Smooth muscle cell (in vitro differentiated cells): ENCODE measurements at regions not wholly inside any gene's neighbourhood (a gene's known extent, or its start where the extent isn't known, plus 50 kb on each side); places are given as distances from the start of the nearest gene placed in this dataset.

Experiments
- DNase-seq: peaks from one replicate; lab custom pipeline; 2025; ENCODE audit not compliant: unreplicated experiment; lab: John Stamatoyannopoulos, UW
- H2AFZ ChIP-seq: fragments of 200-600 bp; sonication (generic); 2 replicates; pipeline ENCODE4 v1.6.0; 2016; ENCODE audit warnings: antibody characterized with exemption, low read depth, mild to moderate bottlenecking
- H3F3A ChIP-seq: fragments of 200-600 bp; sonication (generic); 2 replicates; pipeline ENCODE4 v1.6.0; 2017; ENCODE audit warnings: antibody characterized with exemption, low read depth
- H3K27ac ChIP-seq: fragments of 200-600 bp; sonication (generic); 2 replicates; pipeline ENCODE4 v1.5.1; 2016; ENCODE audit warnings: low read depth, mild to moderate bottlenecking
- H3K27me3 ChIP-seq: fragments of 200-600 bp; sonication (generic); 2 replicates; pipeline ENCODE4 v1.6.1; 2016; ENCODE audit warnings: low read depth, mild to moderate bottlenecking
- H3K36me3 ChIP-seq: fragments of 200-600 bp; sonication (generic); 2 replicates; pipeline ENCODE4 v1.5.1; 2016; ENCODE audit warnings: low read depth
- H3K4me1 ChIP-seq: fragments of 200-600 bp; sonication (generic); 2 replicates; pipeline ENCODE4 v1.5.1; 2016; ENCODE audit warnings: low read depth
- H3K4me2 ChIP-seq: fragments of 200-600 bp; sonication (generic); 2 replicates; pipeline ENCODE4 v1.6.0; 2016; ENCODE audit warnings: mild to moderate bottlenecking
- H3K4me3 ChIP-seq: fragments of 200-600 bp; sonication (generic); 2 replicates; pipeline ENCODE4 v1.5.1; 2016; ENCODE audit warnings: mild to moderate bottlenecking
- H3K79me2 ChIP-seq: fragments of 200-600 bp; sonication (generic); 2 replicates; pipeline ENCODE4 v1.6.0; 2016; ENCODE audit warnings: low read depth, mild to moderate bottlenecking
- H3K9ac ChIP-seq: fragments of 200-600 bp; sonication (generic); 2 replicates; pipeline ENCODE4 v1.6.0; 2016; ENCODE audit warnings: low read depth
- H3K9me3 ChIP-seq: fragments of 200-600 bp; sonication (generic); replicated peaks from 2 replicates; pipeline ENCODE4 v1.5.1; 2016; ENCODE audit warnings: low read depth
- H4K20me1 ChIP-seq: fragments of 200-600 bp; sonication (generic); 2 replicates; pipeline ENCODE4 v1.6.0; 2016; ENCODE audit warnings: low read depth
- CTCF ChIP-seq: fragments of 200-600 bp; sonication (generic); IDR thresholded peaks from 2 replicates; pipeline ENCODE4 v1.5.1; 2017; ENCODE audit warnings: borderline replicate concordance, mild to moderate bottlenecking, antibody characterized with exemption; ENCODE audit not compliant: insufficient read depth, poor library complexity, severe bottlenecking
- WGBS: methylation state at CpG from one replicate; pipeline ENCODE4 v1.1.7; 2016; ENCODE audit warnings: low lambda C conversion rate; 5-methylcytosine and 5-hydroxymethylcytosine counted together

GRCh38 chr12:131314524-131315090 is 360.9 kb downstream of the ADGRD1 start:
- Histone ChIP-seq H2AFZ (no peak overlapping the region), H3K27me3 (no peaks in the 10 kb centered on the region), H3K36me3 (no peaks in the 10 kb centered on the region), H3K9ac (no peak overlapping the region), H3F3A (no peaks in the 10 kb centered on the region), H3K4me1 (no peaks in the 10 kb centered on the region), H3K9me3 (no peaks in the 10 kb centered on the region), H4K20me1 (no peaks in the 10 kb centered on the region), H3K79me2 (no peaks in the 10 kb centered on the region), H3K27ac (no peak overlapping the region), H3K4me2 (no peak overlapping the region), H3K4me3 (no peak overlapping the region)
- no peak for DNase-seq
- TF ChIP-seq CTCF: no peak

DNA sequence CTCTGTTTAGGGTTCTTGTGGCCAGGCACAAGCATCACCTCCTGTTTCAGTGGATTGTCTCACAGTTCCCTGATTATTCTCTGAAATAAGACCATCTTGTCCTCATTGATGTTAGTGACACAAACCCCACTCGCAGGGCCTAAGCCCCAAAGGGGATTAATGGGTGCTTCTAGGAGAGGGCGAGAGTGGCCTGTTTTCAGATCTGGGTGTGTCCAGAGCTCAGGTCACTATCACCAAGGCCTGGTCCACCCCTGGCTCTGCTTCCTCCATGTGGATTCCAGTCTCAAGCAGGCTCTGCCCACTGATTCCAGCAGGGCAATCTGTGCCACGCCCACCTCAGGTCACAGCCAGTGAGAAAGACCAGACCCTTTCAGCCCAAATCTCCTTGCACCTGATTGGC is 361.9 kb downstream of the ADGRD1 start:
- TF ChIP-seq CTCF: no peak
- Histone ChIP-seq H3K4me3 (no peak overlapping the region), H3K36me3 (no peaks in the 10 kb centered on the region), H3F3A (no peaks in the 10 kb centered on the region), H3K27me3 (no peaks in the 10 kb centered on the region), H3K4me1 (no peaks in the 10 kb centered on the region), H2AFZ (no peak overlapping the region), H4K20me1 (no peaks in the 10 kb centered on the region), H3K27ac (no peak overlapping the region), H3K9ac (no peak overlapping the region), H3K4me2 (no peak overlapping the region), H3K9me3 (peaks cover 5% of the 10 kb centered on the region), H3K79me2 (no peaks in the 10 kb centered on the region)
- DNase-seq: no peak
- 89% methylated on average over 3 of the region's 3 CpGs for WGBS

DNA sequence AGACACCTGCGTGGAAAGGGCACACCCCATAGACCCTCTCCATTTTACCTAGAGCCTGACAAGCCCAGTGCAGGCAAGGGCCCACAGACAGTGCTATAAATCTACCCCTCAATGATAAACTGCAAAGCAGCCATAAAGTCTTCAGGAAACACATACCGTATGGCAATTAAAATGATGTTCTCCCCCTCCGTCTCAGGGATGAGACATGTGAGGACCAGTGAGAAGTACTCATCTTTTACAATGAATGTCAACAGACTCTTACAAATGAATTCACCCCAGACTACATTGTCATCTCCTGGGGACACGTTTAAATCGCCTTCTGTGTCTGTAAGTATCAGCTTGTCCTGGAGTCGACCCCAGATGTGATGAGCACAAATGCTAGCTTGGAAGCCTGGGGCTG is 362.7 kb downstream of the ADGRD1 start:
- Histone ChIP-seq H4K20me1 (no peaks in the 10 kb centered on the region), H3K36me3 (no peaks in the 10 kb centered on the region), H3K27me3 (no peaks in the 10 kb centered on the region), H3K4me1 (no peaks in the 10 kb centered on the region), H3K4me2 (no peak overlapping the region), H3K79me2 (no peaks in the 10 kb centered on the region), H3K27ac (no peak overlapping the region), H3F3A (no peaks in the 10 kb centered on the region), H2AFZ (no peak overlapping the region), H3K4me3 (no peak overlapping the region), H3K9me3 (peaks cover 5% of the 10 kb centered on the region), H3K9ac (no peak overlapping the region)
- WGBS: 78% methylated on average over 6 of the region's 6 CpGs
- DNase-seq: no peak
- no peak for TF ChIP-seq CTCF

- no peak for DNase-seq
Observed at GRCh38 chr12:131318045-131318685, 364.5 kb downstream of the ADGRD1 start.

More at GRCh38 chr12:131318045-131318685, 364.5 kb downstream of the ADGRD1 start:
- H3K4me3 ChIP-seq: no peak overlapping the region
- TF ChIP-seq CTCF: no peak
- no peak overlapping the region for H3K4me2 ChIP-seq
- peaks cover 5% of the 10 kb centered on the region for H3K9me3 ChIP-seq
- no peaks in the 10 kb centered on the region for H3K36me3 ChIP-seq
- H3K79me2 ChIP-seq: no peaks in the 10 kb centered on the region
- no peaks in the 10 kb centered on the region for H4K20me1 ChIP-seq
- H3K27ac ChIP-seq: no peak overlapping the region
- H3K9ac ChIP-seq: no peak overlapping the region
- no peaks in the 10 kb centered on the region for H3K27me3 ChIP-seq
- H3K4me1 ChIP-seq: no peaks in the 10 kb centered on the region
- no peak overlapping the region for H2AFZ ChIP-seq
- H3F3A ChIP-seq: no peaks in the 10 kb centered on the region
